ENCODE measurements at regions not wholly inside any gene's neighbourhood (a gene's known extent, or its start where the extent isn't known, plus 50 kb on each side); places are given as distances from the start of the nearest gene placed in this dataset.
"Not testable (repeated sequence)": the region's sequence is repeated elsewhere in the genome, so short reads cannot be mapped to it uniquely, and the experiment has no call there.

DNA sequence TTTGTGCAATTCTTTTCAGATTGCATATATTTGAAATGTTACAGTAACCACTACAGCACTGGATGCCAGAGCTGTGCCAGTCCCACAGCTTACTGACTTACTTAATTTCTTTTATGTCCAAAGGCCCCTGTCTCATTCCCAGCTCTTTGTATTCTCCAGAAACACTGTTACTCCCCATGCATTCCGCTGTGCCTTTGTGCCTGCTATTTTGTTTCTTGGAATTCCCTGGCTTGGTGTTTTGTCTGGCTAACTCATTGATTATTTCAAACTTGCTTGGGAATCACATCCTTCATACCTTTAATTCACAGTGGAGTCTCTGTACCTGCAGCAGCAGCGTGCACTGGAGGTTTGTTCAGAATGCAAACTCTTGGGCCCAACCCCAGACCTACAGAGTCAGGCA lies 601.9 kb upstream of the DDX18 start:
- DNase-seq (ENCODE audit: low read depth): no peak

DNA sequence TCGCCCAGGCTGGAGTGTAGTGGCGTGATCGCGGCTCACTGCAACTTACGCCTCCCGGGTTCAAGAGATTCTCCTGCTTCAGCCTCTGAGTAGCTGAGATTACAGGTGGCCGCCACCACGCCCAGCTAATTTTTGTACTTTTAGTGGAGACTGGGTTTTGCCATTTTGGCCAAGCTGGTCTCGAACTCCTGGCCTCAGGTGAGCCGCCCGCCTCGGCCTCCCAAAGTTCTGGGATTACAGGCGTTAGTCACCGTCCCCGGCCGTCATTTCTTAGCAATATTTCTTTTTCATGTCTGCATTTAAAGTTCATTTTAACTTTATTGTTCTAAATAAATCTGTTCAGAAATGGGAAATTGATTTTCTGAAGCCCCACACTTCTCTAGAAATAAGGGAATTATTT lies 597.3 kb upstream of the DDX18 start:
- DNase-seq (ENCODE audit: low read depth): no peak

DNA sequence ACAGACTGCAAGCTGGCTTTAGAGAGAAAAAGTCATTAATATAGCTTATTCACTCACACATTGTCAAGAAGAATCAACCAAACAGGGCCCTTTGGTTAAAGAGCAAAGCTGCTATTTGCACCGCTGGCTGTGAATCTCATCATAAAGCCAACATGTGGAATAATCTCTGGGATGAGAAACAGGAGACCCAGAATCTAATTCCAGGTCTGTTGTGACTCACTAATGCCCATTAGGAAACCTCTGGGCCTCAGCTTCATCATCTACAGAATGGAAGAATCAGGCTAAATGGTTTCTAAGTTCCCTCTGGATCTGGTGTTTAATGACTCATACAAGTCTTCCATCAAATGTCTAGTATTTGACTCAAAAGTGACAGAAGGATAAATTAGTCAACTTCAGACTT lies 591.7 kb upstream of the DDX18 start:
- no peak for DNase-seq (ENCODE audit: low read depth)

DNA sequence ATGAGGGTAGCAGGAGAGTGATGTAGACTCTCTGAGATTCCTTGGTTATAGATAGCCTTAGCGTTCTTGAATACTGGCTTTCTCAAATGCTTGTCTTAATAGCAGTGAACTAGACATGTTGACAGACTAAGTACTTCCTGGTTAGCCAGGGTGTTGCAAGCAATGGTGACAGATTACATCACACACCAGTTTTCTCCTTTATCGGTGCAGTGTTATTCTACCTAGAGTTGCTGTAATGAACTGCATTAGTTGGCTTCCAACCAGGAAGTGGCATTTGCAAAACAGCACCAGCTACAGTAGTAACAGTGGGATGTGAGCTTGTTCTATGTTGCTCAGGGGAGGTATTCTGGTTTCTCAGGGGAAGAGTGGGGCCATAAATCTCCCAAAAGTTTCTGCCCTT lies 582.2 kb upstream of the DDX18 start:
- DNase-seq (ENCODE audit: low read depth): no peak

DNA sequence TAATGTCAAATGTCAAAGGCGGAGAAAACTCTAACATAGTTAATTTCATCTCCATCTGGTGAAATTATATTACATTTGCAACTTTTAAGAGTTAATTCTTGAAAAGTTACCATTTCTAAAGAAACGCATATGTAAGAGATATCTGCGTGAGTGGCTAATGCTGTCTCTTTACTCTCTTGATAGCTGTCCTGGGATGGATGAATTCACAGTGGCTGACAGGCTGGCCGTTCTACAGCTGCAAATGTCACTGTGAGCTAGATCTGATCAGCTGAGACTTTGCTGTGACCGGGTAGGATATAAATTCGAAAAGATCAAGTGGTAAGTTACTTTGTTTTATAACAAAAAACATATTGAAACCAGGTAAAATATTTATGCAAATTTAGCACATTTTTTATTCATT lies 557.1 kb upstream of the DDX18 start:
- DNase-seq (ENCODE audit: low read depth): no peak

DNA sequence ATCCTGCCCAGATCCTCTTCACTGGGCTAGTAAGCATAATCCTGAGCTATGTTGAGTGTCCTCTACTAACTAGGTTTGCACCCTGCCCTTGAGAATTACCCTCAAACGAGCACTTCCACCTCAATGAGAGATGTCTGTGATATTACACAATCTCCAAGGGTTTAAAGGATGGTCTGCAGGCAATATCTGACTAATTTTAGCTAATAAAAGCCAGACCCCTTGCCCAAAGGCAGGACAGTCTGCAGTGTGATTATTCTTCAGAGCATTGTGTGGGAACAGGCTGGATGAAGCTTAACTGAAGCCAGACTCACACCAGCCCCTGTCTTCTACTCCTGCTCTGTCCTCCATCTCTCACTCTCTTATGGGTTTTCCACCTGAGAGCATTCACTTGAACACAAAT lies 544.9 kb upstream of the DDX18 start:
- DNase-seq (ENCODE audit: low read depth): no peak

DNA sequence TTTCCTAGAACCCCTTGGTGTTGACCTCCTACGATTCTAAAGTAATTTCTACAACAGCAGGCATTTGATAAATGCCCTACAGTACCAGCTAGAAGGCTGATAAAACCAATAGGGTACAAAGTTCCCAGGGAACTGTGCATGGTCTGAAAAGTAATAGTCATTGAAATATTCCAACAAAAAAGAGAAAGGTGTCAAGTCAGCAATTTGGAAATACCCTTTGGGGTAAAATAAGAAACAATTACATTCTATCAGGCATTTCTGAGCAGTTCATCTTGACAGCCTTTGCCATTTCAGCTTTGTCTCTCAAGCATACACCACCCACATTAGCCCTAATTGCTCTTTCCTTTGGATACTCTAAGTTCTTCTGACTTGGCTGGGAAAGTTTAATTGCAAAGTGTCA lies 542.9 kb upstream of the DDX18 start:
- DNase-seq (ENCODE audit: low read depth): no peak

DNA sequence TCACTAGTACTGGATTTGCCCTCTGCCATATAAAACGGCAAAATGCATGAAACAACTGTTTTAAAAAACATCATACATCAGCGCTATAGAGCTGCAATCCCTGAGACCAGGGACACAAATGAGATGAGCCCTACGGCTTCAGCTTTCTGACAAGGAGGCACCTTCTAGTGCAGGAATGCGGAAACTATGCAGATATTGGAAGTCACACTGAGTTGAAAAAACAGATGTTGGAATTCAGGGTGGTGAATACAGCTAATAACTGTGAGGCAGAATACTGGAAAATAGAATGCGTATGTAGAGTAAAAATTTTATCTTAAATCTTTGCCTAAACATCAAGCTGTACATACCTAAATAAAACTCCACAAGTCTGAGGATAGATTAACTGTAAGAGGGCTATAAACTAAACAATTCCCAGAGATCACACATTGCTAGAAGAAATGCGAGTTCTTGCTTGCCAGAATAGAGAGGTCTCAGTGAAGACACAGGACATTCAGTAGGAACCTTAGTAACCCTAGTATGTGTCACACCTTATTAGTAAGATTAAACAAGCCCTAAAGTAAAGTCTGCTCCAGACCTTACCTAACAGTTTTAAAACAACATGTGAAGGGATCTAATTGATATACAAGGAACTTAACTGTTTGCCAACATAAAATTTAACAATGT lies 541.4 kb upstream of the DDX18 start:
- no peak for DNase-seq (ENCODE audit: low read depth)

DNA sequence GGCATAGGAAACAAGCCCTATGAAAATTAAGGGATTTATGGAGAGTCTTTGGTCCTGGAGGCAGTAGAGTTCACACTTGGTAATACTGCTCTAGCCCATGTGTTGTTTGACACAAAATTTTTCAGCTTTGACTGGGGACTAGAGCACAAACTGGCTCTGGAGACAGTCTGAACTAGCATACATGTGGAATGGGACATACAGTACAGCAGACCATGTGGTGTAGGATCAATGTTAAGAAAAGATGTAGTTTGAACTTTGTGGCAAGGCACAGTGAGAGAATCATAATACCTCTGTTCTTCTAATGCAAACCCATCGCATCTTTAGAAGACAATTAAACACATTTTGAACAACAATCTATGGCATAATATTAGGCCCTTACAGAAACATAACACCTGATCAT lies 521.5 kb upstream of the DDX18 start:
- DNase-seq (ENCODE audit: low read depth): no peak

DNA sequence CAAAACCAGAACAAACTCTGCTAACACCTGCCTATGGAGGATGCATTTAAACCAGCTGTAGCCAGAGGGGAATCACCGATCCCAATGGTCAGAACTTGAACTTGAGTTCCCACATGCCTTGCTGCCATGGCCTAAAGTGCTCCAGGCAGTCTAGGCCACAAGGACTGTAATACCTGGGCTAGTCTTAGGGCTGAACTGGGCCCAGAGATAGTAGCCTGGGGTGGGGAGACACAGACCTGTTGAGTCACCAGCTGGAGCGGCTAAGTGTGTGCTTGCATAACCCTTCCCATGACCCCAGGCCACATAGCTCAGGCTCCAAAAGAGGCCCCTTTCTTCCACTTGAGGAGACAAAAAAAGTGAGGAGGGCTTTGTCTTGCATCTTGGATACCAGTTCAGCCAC lies 515.0 kb upstream of the DDX18 start:
- DNase-seq (ENCODE audit: low read depth): no peak

DNA sequence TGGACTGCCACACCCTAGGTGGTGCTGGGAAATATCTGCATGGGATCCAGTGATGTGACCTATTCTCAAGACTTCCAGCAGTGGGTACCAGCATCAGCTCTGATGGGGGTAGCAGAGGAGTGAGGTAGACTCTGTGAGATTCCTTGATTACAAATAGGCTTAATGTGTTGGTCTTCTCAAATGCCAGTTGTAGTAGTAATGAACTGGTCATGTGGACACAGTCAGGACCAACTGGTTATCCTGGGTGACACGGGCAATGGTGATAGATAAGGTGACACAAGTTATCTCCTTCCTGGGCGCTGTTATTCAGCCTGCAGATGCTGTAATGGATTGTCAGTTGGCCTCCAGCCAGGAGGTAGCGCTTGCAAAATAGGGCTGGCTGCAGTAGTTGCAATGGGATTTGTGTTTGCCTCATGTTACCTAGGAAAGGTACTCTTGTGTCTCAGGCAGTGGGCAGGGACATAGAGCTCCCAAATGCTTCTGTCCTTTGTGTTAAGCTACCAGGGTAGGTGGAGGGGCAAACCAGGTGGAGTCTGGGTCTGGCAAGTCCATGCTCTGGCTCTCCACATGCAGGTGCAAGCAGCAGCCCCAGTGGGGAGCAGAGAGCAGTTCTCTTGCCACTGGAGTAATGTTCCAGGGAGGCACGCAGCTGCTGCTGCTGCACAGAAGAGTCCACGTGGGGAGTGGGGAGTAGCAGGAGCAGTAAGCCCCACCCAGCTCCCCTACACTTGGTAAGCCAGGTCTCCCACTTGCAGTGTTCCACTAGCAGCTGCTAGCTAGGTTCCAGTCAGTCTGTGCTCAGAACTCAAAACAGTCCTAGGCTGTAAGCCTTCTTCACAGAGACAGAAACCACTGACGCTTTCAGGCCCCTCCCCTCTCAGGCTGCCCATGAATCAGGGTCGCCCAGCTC lies 505.4 kb upstream of the DDX18 start:
- DNase-seq (ENCODE audit: low read depth): no peak

DNA sequence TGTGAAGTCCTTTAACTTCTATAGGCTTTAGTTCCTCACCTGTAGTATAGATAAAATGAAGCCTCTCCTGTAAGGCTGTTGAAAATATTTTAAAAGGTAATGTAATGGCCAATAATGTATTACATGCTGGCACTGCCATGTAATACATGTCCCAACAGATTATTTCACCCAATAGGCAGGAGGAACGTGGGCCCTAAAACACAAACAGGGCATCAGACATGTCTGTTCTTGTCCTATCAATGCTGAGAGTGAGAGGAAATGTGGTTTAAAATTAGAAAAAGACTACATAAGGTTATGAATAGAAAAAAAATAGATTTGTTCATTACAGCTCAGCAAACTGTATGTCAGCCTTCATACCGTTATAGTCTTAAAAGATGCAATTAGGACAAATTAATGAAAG lies 492.7 kb upstream of the DDX18 start:
- no peak for DNase-seq (ENCODE audit: low read depth)

DNA sequence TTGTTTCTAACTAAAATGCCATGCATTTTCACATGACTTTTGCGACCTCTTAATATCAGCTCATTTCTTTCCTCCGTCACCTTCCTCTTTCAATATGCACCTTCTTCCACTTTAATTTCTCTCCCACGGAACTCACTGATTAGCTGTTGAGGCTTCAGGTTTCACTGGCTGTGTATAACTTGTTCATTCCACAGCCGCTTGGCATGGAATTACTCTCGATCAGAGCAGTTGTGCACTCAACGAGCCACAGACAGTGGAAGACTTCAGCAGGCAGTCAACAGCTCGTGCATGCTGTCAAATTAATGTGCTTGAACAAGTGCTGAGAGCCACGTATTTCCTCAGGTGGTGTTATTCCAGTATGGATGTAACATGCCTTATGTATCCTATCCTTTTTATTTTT lies 491.2 kb upstream of the DDX18 start:
- no peak for DNase-seq (ENCODE audit: low read depth)

DNA sequence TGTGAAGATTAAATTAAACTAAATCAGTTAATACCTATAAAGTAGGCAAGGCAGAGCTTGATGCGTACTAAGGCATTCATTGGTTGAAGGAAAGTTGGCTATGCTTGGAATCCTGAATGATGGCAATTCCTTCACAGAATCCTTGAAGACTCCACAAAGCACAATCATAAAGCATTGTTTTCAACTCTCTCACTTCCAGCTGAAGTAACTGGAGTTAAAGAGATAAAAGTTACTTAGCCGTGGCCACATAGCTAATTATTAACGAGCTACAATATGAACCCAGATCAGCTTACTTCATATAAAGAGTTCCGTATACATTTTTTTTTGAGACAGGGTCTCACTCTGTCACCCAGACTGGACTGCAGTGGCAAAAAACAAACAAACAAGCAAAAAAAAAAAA lies 483.9 kb upstream of the DDX18 start:
- no peak for DNase-seq (ENCODE audit: low read depth)

DNA sequence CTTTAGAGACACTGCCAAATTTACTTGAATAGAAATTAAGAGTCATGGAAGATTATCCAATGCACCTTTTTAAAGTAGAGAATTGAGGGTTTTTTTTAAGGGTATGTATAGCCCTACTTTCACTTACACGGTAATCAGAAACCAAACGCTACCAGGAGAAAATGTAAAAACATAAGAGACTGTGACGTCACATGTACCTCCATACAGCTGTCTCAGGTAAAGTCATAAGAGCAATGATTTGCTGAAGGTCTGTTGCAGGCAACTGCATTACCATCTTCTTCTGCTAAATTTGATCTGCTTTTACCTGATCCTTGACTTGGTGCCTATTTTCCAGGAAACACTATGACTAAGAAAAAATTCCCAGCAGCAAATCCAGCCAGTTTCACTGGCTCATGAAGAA lies 478.5 kb upstream of the DDX18 start:
- no peak for DNase-seq (ENCODE audit: low read depth)

DNA sequence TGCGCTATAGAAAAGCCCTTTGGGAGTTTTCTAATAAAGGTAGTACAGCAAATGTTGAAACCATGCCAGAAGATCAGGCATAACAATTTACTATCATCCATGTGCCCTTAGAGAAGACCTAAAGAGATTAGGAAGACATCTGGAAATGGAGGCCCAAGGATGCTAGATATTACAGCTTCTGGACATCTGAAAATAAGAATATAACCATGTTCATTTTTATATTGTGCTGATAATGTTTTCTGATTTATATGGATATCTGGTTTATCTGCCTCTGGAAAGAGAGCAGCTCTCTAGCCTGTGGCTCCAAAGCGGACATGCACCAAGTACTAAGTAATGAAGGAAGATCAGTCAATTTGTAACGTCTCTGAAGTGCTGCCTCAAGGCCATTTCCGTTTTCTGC lies 478.0 kb upstream of the DDX18 start:
- DNase-seq (ENCODE audit: low read depth): no peak

DNA sequence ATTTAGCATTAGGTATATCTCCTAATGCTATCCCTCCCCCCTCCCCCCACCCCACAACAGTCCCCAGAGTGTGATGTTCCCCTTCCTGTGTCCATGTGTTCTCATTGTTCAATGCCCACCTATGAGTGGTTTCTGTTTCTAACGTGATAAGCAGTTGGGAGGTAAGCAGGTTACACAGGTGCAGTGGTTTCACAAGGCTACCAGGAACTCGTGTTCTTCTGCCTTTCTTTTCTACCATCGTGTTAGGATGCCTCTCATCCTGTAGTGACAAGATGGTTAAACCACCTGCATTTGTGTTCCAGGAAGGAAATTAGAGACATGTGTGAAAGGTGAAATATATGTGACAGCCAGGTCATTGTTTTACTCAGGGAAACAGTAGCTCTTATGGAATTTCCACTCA lies 476.5 kb upstream of the DDX18 start:
- not testable (repeated sequence) for DNase-seq (ENCODE audit: low read depth)

DNA sequence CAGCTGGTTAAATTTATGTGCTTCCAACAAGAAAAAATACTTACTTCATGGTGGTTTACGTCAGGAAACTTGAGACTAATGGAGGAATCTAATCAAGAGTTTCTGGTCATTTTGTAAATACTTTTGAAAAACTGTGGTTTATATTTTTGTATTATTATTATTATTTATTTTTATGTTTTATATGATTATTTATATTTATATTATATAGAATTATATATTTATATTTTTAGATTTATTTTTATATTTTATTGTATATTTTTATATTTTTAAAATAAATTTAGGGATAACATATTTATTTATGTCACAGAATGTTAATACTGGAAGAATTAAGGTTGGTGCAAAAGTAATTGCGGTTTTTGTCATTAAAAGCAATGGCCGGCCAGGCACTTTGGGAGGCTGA lies 474.5 kb upstream of the DDX18 start:
- DNase-seq (ENCODE audit: low read depth): no peak

DNA sequence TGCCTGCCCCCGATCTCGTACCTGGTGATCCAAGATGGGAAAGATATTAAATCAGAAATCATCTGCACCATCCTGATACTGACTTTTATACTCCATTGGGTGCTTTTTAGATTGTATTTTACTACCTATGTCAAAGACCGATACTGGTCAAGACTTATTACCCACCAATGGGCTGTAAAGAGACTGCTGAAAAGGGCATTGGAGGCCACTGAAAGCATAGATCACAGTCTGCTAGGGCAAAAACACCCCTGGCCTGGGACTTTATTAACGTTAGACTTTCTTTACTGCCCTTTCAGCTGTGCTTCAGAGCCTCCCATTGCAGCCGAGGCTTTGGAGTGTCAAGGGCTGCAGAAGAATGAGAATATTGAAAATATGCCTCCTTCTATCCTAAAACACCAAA lies 472.8 kb upstream of the DDX18 start:
- no peak for DNase-seq (ENCODE audit: low read depth)

DNA sequence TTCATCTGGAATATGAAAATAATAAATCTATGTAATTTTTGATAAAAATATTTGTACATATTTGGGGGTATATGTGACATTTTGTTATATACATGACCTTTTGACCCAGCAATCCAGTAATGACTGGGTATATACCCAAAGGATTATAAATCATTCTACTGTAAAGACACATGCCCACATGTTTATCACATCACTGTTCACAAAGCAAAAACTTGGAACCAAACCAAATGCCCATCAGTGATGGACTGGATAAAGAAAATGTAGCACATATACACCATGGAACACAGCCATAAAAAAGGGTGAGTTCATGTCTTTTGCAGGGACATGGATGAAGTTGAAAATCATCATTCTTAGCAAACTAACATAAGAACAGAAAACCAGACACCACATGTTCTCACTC lies 472.1 kb upstream of the DDX18 start:
- no peak for DNase-seq (ENCODE audit: low read depth)

DNA sequence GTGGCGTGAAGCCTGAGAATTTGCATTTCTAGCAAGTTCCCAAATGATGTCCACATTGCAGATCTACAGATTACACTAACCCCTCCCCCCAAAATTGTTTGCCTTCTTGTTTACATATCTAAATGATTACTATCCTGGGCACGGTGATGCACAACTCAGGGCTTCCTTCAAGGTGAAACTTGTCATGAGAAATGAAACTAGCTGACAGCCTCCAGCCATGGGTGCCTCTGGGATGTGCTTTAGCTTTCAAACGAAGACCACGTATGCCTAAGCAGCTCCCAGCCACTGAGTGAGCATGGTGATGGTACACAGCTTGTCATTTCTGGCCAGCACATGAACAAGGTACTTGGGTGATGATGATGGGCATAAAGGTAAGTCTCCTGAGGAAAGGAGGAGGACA lies 464.8 kb upstream of the DDX18 start:
- no peak for DNase-seq (ENCODE audit: low read depth)

DNA sequence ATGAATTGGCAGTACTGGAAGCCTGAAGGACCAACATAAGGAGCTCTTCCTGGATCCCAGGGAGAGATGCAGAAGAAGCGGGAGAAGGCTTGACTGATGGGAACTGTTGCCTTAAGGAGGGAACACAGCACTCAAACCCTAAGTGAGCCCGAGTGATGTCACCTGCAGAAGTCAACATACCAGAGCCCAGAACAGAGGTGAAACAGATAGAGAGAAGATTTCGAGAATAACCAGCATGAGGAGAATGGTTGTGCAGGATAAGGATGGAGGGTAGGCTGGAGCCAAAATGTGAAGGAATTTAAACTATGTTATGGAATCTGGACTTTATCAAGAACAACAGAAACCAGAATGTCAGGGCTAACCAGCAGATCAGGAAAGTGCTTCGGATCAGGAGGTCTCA lies 463.1 kb upstream of the DDX18 start:
- no peak for DNase-seq (ENCODE audit: low read depth)

DNA sequence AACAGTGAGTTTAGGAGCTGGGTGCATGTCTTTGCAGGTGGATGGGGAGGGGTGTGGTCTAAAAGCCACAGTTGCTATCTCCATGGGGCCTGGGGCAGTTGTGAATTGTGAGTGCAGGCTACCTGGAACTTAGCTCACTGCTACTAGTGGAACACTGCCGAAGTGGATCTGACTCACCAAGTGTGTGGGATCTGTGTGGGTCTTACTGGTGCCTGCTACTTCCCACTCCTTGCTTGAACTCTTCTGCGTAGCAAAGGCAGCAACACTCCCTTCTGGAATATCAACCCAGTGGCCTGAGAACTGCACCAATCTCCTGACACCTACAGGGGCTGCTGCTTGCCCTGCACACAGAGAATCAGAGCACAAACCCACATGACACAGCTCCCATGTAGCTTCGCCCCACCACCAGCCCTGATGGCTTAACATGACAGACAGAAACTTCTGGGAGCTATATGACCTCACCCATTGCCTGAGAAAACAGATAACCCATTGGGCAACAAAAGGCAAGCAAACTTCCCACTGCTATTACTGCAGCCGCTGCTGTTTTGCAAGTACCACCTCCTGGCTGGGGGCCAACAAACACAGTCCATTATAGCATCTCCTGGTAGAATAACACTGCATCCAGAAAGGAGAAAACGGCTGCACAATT lies 455.1 kb upstream of the DDX18 start:
- no peak for DNase-seq (ENCODE audit: low read depth)

All from amniotic epithelial cell (primary cell).